NCI-H1436 (cell line): ENCODE measurements at regions not wholly inside any gene's neighbourhood (a gene's known extent, or its start where the extent isn't known, plus 50 kb on each side); places are given as distances from the start of the nearest gene placed in this dataset.
"Not testable (repeated sequence)": the region's sequence is repeated elsewhere in the genome, so short reads cannot be mapped to it uniquely, and the experiment has no call there.

ENCODE experiments used
- DNase-seq: peaks from one replicate; lab custom pipeline; 2025; lab: John Stamatoyannopoulos, UW

GRCh38 chr18:8991155-8991554, 111.3 kb upstream of the NDUFV2 start:
- DNase-seq: no peak

GRCh38 chr18:8992500-8992899, 110.0 kb upstream of the NDUFV2 start:
- not testable (repeated sequence) for DNase-seq

- DNase-seq: no peak
Measured at GRCh38 chr18:8994603-8995002, 107.9 kb upstream of the NDUFV2 start.

DNA sequence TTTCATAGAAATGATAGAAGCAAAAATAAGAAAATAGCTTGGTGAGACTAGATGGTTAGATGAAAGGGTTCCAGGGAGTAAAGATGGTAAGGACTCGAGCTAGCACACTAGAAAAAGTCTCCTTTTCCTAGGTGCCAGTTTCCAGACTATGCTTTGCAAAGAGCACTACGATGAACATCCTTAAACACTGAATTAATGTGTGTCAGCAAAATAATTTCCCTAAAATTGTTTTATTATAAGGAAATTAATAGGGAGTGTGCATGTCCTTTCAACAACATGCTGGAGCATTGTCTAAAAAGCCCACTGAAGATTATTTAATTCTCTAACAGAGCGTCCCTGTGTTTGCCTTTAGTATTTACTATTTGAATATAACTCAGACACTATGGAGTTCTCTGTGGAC, 107.4 kb upstream of the NDUFV2 start:
- no peak for DNase-seq

- DNase-seq: no peak
Measured at GRCh38 chr18:8996771-8997432, 105.6 kb upstream of the NDUFV2 start.

- no peak for DNase-seq
Measured at GRCh38 chr18:8997634-8998033, 104.9 kb upstream of the NDUFV2 start.

- DNase-seq: no peak
Measured at GRCh38 chr18:8998481-8999217, 103.8 kb upstream of the NDUFV2 start.

- DNase-seq: no peak
Measured at GRCh38 chr18:8999872-9000271, 102.6 kb upstream of the NDUFV2 start.

- DNase-seq: no peak
Measured at GRCh38 chr18:9000733-9001132, 101.8 kb upstream of the NDUFV2 start.

- no peak for DNase-seq
Measured at GRCh38 chr18:9001209-9001608, 101.3 kb upstream of the NDUFV2 start.

- DNase-seq: no peak
Measured at GRCh38 chr18:9003406-9004100, 98.9 kb upstream of the NDUFV2 start.

DNA sequence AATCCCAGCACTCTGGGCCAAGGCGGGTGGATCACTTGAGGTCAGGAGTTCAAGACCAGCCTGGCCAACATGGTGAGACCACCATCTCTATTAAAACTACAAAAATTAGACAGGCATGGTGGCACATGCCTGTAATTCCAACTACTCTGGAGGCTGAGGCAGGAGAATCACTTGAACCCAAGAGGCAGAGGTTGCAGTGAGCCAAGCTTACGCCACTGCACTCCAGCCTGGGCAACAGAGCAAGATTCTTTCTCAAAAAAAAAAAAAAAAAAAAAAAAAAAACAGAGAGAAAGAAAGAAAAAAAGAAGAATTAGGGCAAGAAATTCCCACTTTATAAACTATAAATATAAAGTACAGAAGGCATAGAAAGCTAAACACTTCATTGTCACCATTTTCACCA, 98.2 kb upstream of the NDUFV2 start:
- not testable (repeated sequence) for DNase-seq

DNA sequence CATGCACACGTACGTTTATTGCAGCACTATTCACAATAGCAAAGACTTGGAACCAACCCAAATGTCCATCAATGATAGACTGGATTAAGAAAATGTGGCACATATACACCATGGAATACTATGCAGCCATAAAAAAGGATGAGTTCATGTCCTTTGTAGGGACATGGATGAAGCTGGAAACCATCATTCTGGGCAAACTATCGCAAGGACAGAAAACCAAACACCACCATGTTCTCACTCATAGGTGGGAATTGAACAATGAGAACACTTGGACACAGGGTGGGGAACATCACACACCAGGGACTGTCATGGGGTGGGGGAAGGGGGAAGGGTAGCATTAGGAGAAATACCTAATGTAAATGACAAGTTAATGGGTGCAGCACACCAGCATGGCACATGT, 94.8 kb upstream of the NDUFV2 start:
- not testable (repeated sequence) for DNase-seq

DNA sequence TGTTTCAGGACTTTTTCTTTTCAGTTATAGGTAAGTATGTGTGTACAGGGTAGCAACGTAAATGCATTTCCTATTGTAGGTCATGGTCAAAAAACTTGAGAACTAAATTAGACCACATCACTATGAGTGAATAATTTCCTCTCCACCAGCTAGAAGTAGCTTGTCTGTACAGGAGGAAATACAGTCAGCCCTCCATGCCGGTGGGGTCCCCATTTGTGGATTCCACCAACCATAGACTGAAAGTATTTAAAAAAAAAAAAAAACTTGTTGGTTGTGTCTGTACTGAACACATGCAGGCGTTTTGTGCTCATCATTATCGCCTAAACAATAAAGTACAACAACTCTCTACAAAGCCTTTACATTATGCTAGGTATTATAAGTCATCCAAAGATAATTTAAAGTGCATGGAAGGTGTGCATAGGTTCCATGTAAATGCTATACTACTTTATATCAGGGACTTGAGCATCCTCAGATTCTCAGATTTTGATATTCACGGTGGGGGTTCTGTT, 94.2 kb upstream of the NDUFV2 start:
- no peak for DNase-seq

- DNase-seq: no peak
Measured at GRCh38 chr18:9008709-9009635, 93.5 kb upstream of the NDUFV2 start.

DNA sequence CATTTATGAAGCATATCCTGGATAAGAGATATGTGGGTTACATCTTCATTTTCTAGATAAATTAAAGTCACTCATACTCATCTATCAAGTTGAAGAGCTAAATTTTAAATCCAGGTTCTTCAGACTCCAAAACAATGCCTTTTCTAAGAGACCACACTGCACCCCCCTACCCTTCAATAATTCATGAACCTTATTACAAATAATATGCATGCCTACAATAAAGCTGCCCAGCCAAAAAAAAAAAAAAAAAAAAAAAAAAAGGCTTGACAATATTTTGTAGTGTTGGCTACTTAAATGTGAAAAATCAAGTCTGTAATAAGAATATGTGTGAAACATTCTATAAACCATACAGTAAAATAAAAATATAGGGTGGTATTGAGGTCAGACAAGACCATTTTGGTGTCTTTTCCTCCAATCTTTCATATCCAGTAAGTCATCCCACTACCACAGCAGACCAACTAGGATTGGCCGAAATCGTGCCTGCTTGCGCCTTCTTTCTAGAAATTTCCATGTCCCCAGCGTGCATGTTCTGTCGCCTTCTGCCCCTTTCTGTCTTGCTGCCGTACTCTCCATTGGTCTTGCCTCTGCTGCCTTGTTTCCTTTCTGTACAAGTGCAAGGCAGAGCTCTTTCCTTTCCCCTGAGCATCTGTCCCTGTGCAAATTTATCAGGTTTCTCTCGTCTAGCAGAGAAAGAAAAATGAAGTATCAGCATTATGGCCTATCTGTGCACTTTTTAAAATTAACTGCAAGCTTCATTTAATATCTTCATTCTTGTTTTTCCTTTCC, 92.6 kb upstream of the NDUFV2 start:
- no peak for DNase-seq

GRCh38 chr18:9011431-9011830, 91.1 kb upstream of the NDUFV2 start:
- no peak for DNase-seq

GRCh38 chr18:9013926-9014373, 88.5 kb upstream of the NDUFV2 start:
- DNase-seq: no peak

DNA sequence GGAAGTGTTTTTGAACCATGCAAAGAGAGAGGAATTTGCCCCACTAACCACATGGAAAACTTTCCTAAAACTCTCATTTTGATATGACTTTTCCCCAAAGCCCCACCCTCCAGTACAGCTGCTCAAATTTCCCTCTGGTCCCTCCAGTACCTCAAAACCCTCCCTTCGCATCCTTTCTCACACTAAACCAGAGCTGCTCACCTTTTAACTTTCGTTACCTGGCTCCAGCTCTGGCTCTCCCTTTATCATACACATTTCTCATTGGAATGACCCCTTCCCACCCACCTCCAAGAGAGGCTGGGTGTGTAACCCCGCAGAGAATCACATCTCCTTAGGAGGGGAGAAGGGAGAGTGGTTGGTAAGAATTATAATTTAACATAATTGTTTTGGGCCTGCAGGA, 86.8 kb upstream of the NDUFV2 start:
- no peak for DNase-seq

DNA sequence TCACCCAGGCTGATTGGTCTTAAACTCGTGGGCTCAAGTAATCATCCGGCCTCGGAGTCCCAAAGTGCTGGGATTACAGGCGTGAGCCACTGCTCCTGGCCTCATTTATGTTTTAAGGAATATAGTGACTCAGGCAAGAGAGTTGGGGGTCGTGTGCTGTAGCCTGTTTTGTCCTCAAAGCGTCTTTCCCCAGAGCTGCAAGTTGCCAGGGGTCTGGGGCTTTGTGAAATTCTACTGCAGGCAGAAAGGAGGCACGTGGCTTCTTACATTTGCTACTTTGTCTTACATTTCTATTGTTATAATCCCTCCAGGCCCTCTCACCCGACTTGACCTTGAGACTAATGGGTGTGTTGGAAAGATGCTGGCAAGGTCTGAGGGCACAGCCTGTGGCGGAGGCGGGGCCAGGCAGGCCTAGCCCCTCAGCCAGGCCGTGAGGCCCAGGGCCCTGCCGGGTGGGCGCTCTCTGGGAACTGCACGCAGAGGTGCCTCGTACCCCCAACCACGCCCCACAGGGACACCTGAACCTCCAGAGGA, 85.8 kb upstream of the NDUFV2 start:
- no peak for DNase-seq
